WTC11 (cell line): ENCODE measurements at regions not wholly inside any gene's neighbourhood (a gene's known extent, or its start where the extent isn't known, plus 50 kb on each side); places are given as distances from the start of the nearest gene placed in this dataset.

Experiments
- ATAC-seq: fragments of 200-7000 bp; cut with Tn5 transposase; 2 replicates; pipeline ENCODE4 v1.10.0; 2021; ENCODE audit warnings: mild to moderate bottlenecking, moderate library complexity
- CTCF ChIA-PET: fragments of 300-600 bp; sonication (Branson Sonifier 250); formaldehyde crosslinking; loops from one replicate; lab custom pipeline; 2021; ENCODE audit warnings: antibody characterized with exemption; lab: Charles Lee
- POLR2A ChIA-PET: fragments of 350-600 bp; sonication (Branson Sonifier 250); formaldehyde crosslinking; loops from one replicate; lab custom pipeline; 2021; ENCODE audit warnings: antibody characterized with exemption; lab: Charles Lee
- DNase-seq: peaks from one replicate; pipeline ENCODE4 v3.0.0; 2021; ENCODE audit warnings: low spot score
- H3K27ac Mint-ChIP-seq: 2 replicates; pipeline ENCODE4 v1.8.0; 2021; ENCODE audit warnings: mixed read lengths
- H3K27me3 Mint-ChIP-seq: 2 replicates; pipeline ENCODE4 v1.8.0; 2021; ENCODE audit warnings: low read depth, mild to moderate bottlenecking, moderate library complexity, mixed read lengths
- H3K36me3 Mint-ChIP-seq: 2 replicates; pipeline ENCODE4 v1.8.0; 2021; ENCODE audit warnings: mixed read lengths
- H3K4me1 Mint-ChIP-seq: 2 replicates; pipeline ENCODE4 v1.8.0; 2022; ENCODE audit warnings: mixed read lengths
- H3K4me3 Mint-ChIP-seq: 2 replicates; pipeline ENCODE4 v1.8.0; 2021; ENCODE audit warnings: mild to moderate bottlenecking, moderate library complexity, mixed read lengths
- H3K9me3 Mint-ChIP-seq: 2 replicates; pipeline ENCODE4 v1.8.0; 2021; ENCODE audit warnings: mixed read lengths
- AFF4 ChIP-seq: sonication (generic); formaldehyde crosslinking; IDR thresholded peaks from 2 replicates; pipeline ENCODE4 v1.8.1; 2023; ENCODE audit warnings: mild to moderate bottlenecking, missing genetic modification reagents, borderline replicate concordance
- CREB1 ChIP-seq: sonication (generic); formaldehyde crosslinking; IDR thresholded peaks from 2 replicates; pipeline ENCODE4 v1.8.0; 2023; ENCODE audit warnings: mild to moderate bottlenecking, missing genetic modification reagents
- CTCF ChIP-seq: fragments of 200-600 bp; IDR thresholded peaks from 2 replicates; pipeline ENCODE4 v1.8.0; 2022; ENCODE audit warnings: antibody characterized with exemption
- E2F4 ChIP-seq: sonication (generic); formaldehyde crosslinking; IDR thresholded peaks from 2 replicates; pipeline ENCODE4 v1.8.1; 2022; ENCODE audit warnings: low read depth, mild to moderate bottlenecking, moderate library complexity, missing genetic modification reagents, borderline replicate concordance
- ESRRA ChIP-seq: sonication (generic); formaldehyde crosslinking; IDR thresholded peaks from 2 replicates; pipeline ENCODE4 v1.8.1; 2022; ENCODE audit warnings: mild to moderate bottlenecking, missing genetic modification reagents, borderline replicate concordance
- FOXJ3 ChIP-seq: sonication (generic); formaldehyde crosslinking; IDR thresholded peaks from 2 replicates; pipeline ENCODE4 v1.9.0; 2021; ENCODE audit warnings: missing genetic modification reagents, mild to moderate bottlenecking, borderline replicate concordance
- GABPB1 ChIP-seq: sonication (generic); formaldehyde crosslinking; IDR thresholded peaks from 2 replicates; pipeline ENCODE4 v1.8.1; 2023; ENCODE audit warnings: mild to moderate bottlenecking, missing genetic modification reagents
- IRF2 ChIP-seq: sonication (generic); formaldehyde crosslinking; IDR thresholded peaks from 2 replicates; pipeline ENCODE4 v1.8.0; 2022; ENCODE audit warnings: low read depth, missing genetic modification reagents, borderline replicate concordance
- MAX ChIP-seq: sonication (generic); formaldehyde crosslinking; IDR thresholded peaks from 2 replicates; pipeline ENCODE4 v1.8.0; 2022; ENCODE audit warnings: mild to moderate bottlenecking, missing genetic modification reagents
- NR1H2 ChIP-seq: sonication (generic); formaldehyde crosslinking; IDR thresholded peaks from 2 replicates; pipeline ENCODE4 v1.9.0; 2021; ENCODE audit warnings: mild to moderate bottlenecking, moderate library complexity, missing genetic modification reagents
- NR2C2 ChIP-seq: sonication (generic); formaldehyde crosslinking; IDR thresholded peaks from 2 replicates; pipeline ENCODE4 v1.8.0; 2022; ENCODE audit warnings: mild to moderate bottlenecking, missing genetic modification reagents
- SMAD3 ChIP-seq: sonication (generic); formaldehyde crosslinking; IDR thresholded peaks from 2 replicates; pipeline ENCODE4 v1.8.0; 2022; ENCODE audit warnings: missing genetic modification reagents, mild to moderate bottlenecking, borderline replicate concordance
- SOX15 ChIP-seq: fragments of 250-450 bp; sonication (Bioruptor Pico); IDR thresholded peaks from 2 replicates; pipeline ENCODE4 v1.9.0; 2021; ENCODE audit warnings: mild to moderate bottlenecking
- TEAD1 ChIP-seq: sonication (generic); formaldehyde crosslinking; IDR thresholded peaks from 2 replicates; pipeline ENCODE4 v1.8.0; 2022; ENCODE audit warnings: mild to moderate bottlenecking, missing genetic modification reagents
- ZNF671 ChIP-seq: fragments of 250-450 bp; sonication (Bioruptor Pico); IDR thresholded peaks from 2 replicates; pipeline ENCODE4 v1.8.0; 2021; ENCODE audit warnings: mild to moderate bottlenecking
- TF ChIP-seq, protein P1 (sequence below): sonication (generic); formaldehyde crosslinking; IDR thresholded peaks from 2 replicates; pipeline ENCODE4 v1.8.0; 2022; ENCODE audit warnings: mild to moderate bottlenecking, missing genetic modification reagents
- TF ChIP-seq, protein P2 (sequence below): fragments of 250-450 bp; sonication (Bioruptor Pico); IDR thresholded peaks from 2 replicates; pipeline ENCODE4 v1.9.0; 2021; ENCODE audit warnings: mild to moderate bottlenecking
- TF ChIP-seq, protein P3 (sequence below): fragments of 250-450 bp; sonication (Bioruptor Pico); IDR thresholded peaks from 2 replicates; pipeline ENCODE4 v1.9.0; 2021; ENCODE audit warnings: moderate library complexity, mild to moderate bottlenecking, inconsistent platforms, borderline replicate concordance
- TF ChIP-seq, protein P4 (sequence below): fragments of 250-450 bp; sonication (Bioruptor Pico); IDR thresholded peaks from 2 replicates; pipeline ENCODE4 v1.9.0; 2021; ENCODE audit warnings: mild to moderate bottlenecking

- no peak overlapping the region for H3K27ac Mint-ChIP-seq
- ATAC-seq = no peak
- peaks cover 9% of the 10 kb centered on the region for H3K4me1 Mint-ChIP-seq
- peaks cover 14% of the 10 kb centered on the region for H3K36me3 Mint-ChIP-seq
- ChIA-PET POLR2A (no interaction called here), CTCF (no interaction called here)
- no peak overlapping the region for H3K4me3 Mint-ChIP-seq
- TF ChIP-seq GABPB1 (CRISPR knock-in tag) (no peak), AFF4 (CRISPR knock-in tag) (no peak), CREB1 (no peak), IRF2 (CRISPR knock-in tag) (no peak), NR2C2 (no peak), FOXJ3 (CRISPR knock-in tag) (no peak), ZNF671 (CRISPR knock-in tag) (no peak), NR1H2 (CRISPR knock-in tag) (no peak), MAX (no peak), ESRRA (CRISPR knock-in tag) (no peak), E2F4 (CRISPR knock-in tag) (no peak), SOX15 (CRISPR knock-in tag) (no peak), SMAD3 (no peak), TEAD1 (CRISPR knock-in tag) (no peak), CTCF (no peak)
- TF ChIP-seq, protein P1, sequence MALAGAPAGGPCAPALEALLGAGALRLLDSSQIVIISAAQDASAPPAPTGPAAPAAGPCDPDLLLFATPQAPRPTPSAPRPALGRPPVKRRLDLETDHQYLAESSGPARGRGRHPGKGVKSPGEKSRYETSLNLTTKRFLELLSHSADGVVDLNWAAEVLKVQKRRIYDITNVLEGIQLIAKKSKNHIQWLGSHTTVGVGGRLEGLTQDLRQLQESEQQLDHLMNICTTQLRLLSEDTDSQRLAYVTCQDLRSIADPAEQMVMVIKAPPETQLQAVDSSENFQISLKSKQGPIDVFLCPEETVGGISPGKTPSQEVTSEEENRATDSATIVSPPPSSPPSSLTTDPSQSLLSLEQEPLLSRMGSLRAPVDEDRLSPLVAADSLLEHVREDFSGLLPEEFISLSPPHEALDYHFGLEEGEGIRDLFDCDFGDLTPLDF (CRISPR knock-in tag) = no peak
- TF ChIP-seq, protein P2, sequence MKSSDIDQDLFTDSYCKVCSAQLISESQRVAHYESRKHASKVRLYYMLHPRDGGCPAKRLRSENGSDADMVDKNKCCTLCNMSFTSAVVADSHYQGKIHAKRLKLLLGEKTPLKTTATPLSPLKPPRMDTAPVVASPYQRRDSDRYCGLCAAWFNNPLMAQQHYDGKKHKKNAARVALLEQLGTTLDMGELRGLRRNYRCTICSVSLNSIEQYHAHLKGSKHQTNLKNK (CRISPR knock-in tag) = no peak
- TF ChIP-seq, protein P3, sequence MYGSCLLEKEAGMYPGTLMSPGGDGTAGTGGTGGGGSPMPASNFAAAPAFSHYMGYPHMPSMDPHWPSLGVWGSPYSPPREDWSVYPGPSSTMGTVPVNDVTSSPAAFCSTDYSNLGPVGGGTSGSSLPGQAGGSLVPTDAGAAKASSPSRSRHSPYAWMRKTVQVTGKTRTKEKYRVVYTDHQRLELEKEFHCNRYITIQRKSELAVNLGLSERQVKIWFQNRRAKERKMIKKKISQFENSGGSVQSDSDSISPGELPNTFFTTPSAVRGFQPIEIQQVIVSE (CRISPR knock-in tag) = no peak
- TF ChIP-seq, protein P4, sequence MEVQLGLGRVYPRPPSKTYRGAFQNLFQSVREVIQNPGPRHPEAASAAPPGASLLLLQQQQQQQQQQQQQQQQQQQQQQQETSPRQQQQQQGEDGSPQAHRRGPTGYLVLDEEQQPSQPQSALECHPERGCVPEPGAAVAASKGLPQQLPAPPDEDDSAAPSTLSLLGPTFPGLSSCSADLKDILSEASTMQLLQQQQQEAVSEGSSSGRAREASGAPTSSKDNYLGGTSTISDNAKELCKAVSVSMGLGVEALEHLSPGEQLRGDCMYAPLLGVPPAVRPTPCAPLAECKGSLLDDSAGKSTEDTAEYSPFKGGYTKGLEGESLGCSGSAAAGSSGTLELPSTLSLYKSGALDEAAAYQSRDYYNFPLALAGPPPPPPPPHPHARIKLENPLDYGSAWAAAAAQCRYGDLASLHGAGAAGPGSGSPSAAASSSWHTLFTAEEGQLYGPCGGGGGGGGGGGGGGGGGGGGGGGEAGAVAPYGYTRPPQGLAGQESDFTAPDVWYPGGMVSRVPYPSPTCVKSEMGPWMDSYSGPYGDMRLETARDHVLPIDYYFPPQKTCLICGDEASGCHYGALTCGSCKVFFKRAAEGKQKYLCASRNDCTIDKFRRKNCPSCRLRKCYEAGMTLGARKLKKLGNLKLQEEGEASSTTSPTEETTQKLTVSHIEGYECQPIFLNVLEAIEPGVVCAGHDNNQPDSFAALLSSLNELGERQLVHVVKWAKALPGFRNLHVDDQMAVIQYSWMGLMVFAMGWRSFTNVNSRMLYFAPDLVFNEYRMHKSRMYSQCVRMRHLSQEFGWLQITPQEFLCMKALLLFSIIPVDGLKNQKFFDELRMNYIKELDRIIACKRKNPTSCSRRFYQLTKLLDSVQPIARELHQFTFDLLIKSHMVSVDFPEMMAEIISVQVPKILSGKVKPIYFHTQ = no peak
- DNase-seq = no peak
- H3K27me3 Mint-ChIP-seq = peaks cover 8% of the 10 kb centered on the region
- H3K9me3 Mint-ChIP-seq = peaks cover 32% of the 10 kb centered on the region
These were observed 109.8 kb upstream of the MVB12B start for GRCh38 chr9:126216826-126217225.
